HepG2 (cell line): ENCODE measurements at regions not wholly inside any gene's neighbourhood (a gene's known extent, or its start where the extent isn't known, plus 50 kb on each side); places are given as distances from the start of the nearest gene placed in this dataset.

Experiments used
- CHCHD3 ChIP-seq: sonication (generic); formaldehyde crosslinking; IDR thresholded peaks from 2 replicates; pipeline ENCODE4 v1.8.0; 2022; ENCODE audit warnings: mild to moderate bottlenecking, missing genetic modification reagents, moderate library complexity
- HNF4G ChIP-seq, 2 experiments: sonication (generic) in 1 of 2; formaldehyde crosslinking in 1 of 2; IDR thresholded peaks; 2 replicates each; pipeline versions ENCODE4 v1.4.0 to v1.6.1; 2011 to 2020; ENCODE audit warnings: borderline replicate concordance in 2 of 2, low read depth in 2 of 2, mild to moderate bottlenecking in 2 of 2, low read length in 1 of 2, missing genetic modification reagents in 1 of 2, moderate library complexity in 1 of 2
- NFKB2 ChIP-seq: sonication (generic); formaldehyde crosslinking; IDR thresholded peaks from 2 replicates; pipeline ENCODE4 v1.4.0; 2020; ENCODE audit warnings: missing genetic modification reagents, borderline replicate concordance
- PHB2 ChIP-seq: fragments of 450-650 bp; IDR thresholded peaks from 2 replicates; pipeline ENCODE4 v1.6.1; 2018; ENCODE audit not compliant: partially characterized antibody
- SMARCE1 ChIP-seq: fragments of 450-650 bp; IDR thresholded peaks from 2 replicates; pipeline ENCODE4 v1.6.1; 2017; ENCODE audit warnings: borderline replicate concordance
- ZNF264 ChIP-seq: sonication (generic); formaldehyde crosslinking; IDR thresholded peaks from 2 replicates; pipeline ENCODE4 v1.4.0; 2020; ENCODE audit warnings: missing genetic modification reagents
- ZNF496 ChIP-seq: sonication (generic); formaldehyde crosslinking; IDR thresholded peaks from 2 replicates; pipeline ENCODE4 v1.8.1; 2023; ENCODE audit warnings: mild to moderate bottlenecking, moderate library complexity, missing genetic modification reagents; ENCODE audit not compliant: insufficient replicate concordance
- ZNF607 ChIP-seq: sonication (generic); formaldehyde crosslinking; IDR thresholded peaks from 2 replicates; pipeline ENCODE4 v1.5.1; 2020; ENCODE audit warnings: missing genetic modification reagents, mild to moderate bottlenecking, borderline replicate concordance
- ZNF879 ChIP-seq: sonication (generic); formaldehyde crosslinking; IDR thresholded peaks from 2 replicates; pipeline ENCODE4 v1.8.1; 2023; ENCODE audit warnings: missing genetic modification reagents
- TF ChIP-seq, protein P1 (sequence below): sonication (generic); formaldehyde crosslinking; IDR thresholded peaks from 2 replicates; pipeline ENCODE4 v1.9.0; 2021; ENCODE audit warnings: missing genetic modification reagents, mild to moderate bottlenecking, borderline replicate concordance
- TF ChIP-seq, protein P2 (sequence below): sonication (generic); formaldehyde crosslinking; IDR thresholded peaks from 2 replicates; pipeline ENCODE4 v1.4.0; 2020; ENCODE audit warnings: missing genetic modification reagents
- TF ChIP-seq, protein P3 (sequence below): sonication (generic); formaldehyde crosslinking; IDR thresholded peaks from 2 replicates; pipeline ENCODE4 v1.5.1; 2020; ENCODE audit warnings: mild to moderate bottlenecking, missing genetic modification reagents, moderate library complexity
- TF ChIP-seq, protein P4 (sequence below): sonication (generic); formaldehyde crosslinking; IDR thresholded peaks from 2 replicates; pipeline ENCODE4 v1.4.0; 2020; ENCODE audit warnings: mild to moderate bottlenecking, missing genetic modification reagents
- TF ChIP-seq, protein P5 (sequence below): sonication (generic); formaldehyde crosslinking; IDR thresholded peaks from 2 replicates; pipeline ENCODE4 v1.4.0; 2020; ENCODE audit warnings: missing genetic modification reagents, mild to moderate bottlenecking, borderline replicate concordance

DNA sequence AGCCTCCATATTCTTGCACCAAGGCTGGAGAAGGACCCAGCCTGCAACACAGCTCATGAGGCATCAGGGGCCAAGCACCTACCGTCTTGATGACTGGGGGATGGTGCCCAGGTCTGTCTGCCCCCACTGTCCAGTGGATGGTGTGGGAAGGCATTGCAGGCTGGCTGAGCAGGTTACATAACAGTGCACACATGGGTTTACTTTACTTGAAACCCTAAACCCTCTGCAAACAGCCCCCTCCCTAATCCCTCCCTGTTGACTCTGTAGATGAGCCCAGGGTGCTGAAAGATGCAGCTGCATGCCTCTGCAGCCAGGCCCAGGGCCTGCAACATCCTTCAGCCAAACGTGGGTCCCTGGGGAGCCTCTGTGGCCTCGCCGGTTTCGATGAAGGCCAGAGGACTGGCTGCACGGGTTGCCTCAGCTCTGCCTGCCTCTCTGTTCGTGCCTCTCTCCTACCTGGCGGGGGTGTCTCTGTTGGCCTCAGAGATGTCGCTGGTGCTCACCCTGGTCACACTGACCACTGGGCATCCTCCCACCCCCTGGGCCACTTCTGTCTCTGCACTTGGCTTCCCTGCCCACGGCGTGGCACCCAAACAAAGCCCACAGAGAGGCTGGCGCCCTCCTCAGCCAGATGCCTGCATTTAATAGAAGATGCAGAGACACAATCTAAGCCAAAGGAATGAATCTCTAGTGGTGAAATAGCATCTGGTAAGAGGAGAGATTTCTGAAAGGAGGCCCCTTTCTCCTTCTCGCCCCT, 95.1 kb downstream of the METRNL start (continued):
- TF ChIP-seq HNF4G (IDR thresholded peaks at IDR 0.05; ENCODE audit: borderline replicate concordance, low read depth, low read length) (peak; percentile 72; the same call in 1 of the 2 replicates), HNF4G (CRISPR knock-in tag; IDR thresholded peaks at IDR 0.05; ENCODE audit: borderline replicate concordance, low read depth) (peak; percentile 47; the same call in 1 of the 2 replicates), ZNF879 (CRISPR knock-in tag) (0 out of 2 replicates have a peak, but pooled peaks have one; percentile 31), PHB2 (no peak), ZNF607 (CRISPR knock-in tag) (peak; percentile 84), NFKB2 (CRISPR knock-in tag) (peak; percentile 79; the same call in 1 of the 2 replicates), SMARCE1 (no peak), CHCHD3 (CRISPR knock-in tag) (peak; percentile 89; the same call in 1 of the 2 replicates), ZNF496 (CRISPR knock-in tag) (no peak), ZNF264 (peak; percentile 79; the same call in 1 of the 2 replicates)
- TF ChIP-seq, protein P1, sequence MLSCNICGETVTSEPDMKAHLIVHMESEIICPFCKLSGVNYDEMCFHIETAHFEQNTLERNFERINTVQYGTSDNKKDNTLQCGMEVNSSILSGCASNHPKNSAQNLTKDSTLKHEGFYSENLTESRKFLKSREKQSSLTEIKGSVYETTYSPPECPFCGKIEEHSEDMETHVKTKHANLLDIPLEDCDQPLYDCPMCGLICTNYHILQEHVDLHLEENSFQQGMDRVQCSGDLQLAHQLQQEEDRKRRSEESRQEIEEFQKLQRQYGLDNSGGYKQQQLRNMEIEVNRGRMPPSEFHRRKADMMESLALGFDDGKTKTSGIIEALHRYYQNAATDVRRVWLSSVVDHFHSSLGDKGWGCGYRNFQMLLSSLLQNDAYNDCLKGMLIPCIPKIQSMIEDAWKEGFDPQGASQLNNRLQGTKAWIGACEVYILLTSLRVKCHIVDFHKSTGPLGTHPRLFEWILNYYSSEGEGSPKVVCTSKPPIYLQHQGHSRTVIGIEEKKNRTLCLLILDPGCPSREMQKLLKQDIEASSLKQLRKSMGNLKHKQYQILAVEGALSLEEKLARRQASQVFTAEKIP (CRISPR knock-in tag) = no peak
- TF ChIP-seq, protein P2, sequence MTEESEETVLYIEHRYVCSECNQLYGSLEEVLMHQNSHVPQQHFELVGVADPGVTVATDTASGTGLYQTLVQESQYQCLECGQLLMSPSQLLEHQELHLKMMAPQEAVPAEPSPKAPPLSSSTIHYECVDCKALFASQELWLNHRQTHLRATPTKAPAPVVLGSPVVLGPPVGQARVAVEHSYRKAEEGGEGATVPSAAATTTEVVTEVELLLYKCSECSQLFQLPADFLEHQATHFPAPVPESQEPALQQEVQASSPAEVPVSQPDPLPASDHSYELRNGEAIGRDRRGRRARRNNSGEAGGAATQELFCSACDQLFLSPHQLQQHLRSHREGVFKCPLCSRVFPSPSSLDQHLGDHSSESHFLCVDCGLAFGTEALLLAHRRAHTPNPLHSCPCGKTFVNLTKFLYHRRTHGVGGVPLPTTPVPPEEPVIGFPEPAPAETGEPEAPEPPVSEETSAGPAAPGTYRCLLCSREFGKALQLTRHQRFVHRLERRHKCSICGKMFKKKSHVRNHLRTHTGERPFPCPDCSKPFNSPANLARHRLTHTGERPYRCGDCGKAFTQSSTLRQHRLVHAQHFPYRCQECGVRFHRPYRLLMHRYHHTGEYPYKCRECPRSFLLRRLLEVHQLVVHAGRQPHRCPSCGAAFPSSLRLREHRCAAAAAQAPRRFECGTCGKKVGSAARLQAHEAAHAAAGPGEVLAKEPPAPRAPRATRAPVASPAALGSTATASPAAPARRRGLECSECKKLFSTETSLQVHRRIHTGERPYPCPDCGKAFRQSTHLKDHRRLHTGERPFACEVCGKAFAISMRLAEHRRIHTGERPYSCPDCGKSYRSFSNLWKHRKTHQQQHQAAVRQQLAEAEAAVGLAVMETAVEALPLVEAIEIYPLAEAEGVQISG (CRISPR knock-in tag) = peak; percentile 85
- TF ChIP-seq, protein P3, sequence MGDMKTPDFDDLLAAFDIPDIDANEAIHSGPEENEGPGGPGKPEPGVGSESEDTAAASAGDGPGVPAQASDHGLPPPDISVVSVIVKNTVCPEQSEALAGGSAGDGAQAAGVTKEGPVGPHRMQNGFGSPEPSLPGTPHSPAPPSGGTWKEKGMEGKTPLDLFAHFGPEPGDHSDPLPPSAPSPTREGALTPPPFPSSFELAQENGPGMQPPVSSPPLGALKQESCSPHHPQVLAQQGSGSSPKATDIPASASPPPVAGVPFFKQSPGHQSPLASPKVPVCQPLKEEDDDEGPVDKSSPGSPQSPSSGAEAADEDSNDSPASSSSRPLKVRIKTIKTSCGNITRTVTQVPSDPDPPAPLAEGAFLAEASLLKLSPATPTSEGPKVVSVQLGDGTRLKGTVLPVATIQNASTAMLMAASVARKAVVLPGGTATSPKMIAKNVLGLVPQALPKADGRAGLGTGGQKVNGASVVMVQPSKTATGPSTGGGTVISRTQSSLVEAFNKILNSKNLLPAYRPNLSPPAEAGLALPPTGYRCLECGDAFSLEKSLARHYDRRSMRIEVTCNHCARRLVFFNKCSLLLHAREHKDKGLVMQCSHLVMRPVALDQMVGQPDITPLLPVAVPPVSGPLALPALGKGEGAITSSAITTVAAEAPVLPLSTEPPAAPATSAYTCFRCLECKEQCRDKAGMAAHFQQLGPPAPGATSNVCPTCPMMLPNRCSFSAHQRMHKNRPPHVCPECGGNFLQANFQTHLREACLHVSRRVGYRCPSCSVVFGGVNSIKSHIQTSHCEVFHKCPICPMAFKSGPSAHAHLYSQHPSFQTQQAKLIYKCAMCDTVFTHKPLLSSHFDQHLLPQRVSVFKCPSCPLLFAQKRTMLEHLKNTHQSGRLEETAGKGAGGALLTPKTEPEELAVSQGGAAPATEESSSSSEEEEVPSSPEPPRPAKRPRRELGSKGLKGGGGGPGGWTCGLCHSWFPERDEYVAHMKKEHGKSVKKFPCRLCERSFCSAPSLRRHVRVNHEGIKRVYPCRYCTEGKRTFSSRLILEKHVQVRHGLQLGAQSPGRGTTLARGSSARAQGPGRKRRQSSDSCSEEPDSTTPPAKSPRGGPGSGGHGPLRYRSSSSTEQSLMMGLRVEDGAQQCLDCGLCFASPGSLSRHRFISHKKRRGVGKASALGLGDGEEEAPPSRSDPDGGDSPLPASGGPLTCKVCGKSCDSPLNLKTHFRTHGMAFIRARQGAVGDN = peak; percentile 85
- TF ChIP-seq, protein P4, sequence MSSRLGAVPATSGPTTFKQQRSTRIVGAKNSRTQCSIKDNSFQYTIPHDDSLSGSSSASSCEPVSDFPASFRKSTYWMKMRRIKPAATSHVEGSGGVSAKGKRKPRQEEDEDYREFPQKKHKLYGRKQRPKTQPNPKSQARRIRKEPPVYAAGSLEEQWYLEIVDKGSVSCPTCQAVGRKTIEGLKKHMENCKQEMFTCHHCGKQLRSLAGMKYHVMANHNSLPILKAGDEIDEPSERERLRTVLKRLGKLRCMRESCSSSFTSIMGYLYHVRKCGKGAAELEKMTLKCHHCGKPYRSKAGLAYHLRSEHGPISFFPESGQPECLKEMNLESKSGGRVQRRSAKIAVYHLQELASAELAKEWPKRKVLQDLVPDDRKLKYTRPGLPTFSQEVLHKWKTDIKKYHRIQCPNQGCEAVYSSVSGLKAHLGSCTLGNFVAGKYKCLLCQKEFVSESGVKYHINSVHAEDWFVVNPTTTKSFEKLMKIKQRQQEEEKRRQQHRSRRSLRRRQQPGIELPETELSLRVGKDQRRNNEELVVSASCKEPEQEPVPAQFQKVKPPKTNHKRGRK = no peak
- TF ChIP-seq, protein P5, sequence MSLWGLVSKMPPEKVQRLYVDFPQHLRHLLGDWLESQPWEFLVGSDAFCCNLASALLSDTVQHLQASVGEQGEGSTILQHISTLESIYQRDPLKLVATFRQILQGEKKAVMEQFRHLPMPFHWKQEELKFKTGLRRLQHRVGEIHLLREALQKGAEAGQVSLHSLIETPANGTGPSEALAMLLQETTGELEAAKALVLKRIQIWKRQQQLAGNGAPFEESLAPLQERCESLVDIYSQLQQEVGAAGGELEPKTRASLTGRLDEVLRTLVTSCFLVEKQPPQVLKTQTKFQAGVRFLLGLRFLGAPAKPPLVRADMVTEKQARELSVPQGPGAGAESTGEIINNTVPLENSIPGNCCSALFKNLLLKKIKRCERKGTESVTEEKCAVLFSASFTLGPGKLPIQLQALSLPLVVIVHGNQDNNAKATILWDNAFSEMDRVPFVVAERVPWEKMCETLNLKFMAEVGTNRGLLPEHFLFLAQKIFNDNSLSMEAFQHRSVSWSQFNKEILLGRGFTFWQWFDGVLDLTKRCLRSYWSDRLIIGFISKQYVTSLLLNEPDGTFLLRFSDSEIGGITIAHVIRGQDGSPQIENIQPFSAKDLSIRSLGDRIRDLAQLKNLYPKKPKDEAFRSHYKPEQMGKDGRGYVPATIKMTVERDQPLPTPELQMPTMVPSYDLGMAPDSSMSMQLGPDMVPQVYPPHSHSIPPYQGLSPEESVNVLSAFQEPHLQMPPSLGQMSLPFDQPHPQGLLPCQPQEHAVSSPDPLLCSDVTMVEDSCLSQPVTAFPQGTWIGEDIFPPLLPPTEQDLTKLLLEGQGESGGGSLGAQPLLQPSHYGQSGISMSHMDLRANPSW (CRISPR knock-in tag) = peak; percentile 79; the same call in 1 of the 2 replicates
